ENCODE measurements at regions not wholly inside any gene's neighbourhood (a gene's known extent, or its start where the extent isn't known, plus 50 kb on each side); places are given as distances from the start of the nearest gene placed in this dataset.

- WGBS (ENCODE audit: insufficient coverage), result no CpG with 5 or more reads among the region's 6 CpGs
- Histone ChIP-seq H3K9ac (ENCODE audit: insufficient read depth, low read length, poor library complexity, severe bottlenecking) (no peak overlapping the region), H3K27ac (ENCODE audit: low read depth in 1 of 2, low read length in 2 of 2) (no peak overlapping the region), H3K4me1 (ENCODE audit: control insufficient read depth in 1 of 2, insufficient read depth in 2 of 2, low read length in 2 of 2) (no peaks in the 10 kb centered on the region), H4K20me1 (ENCODE audit: insufficient read depth, low read length) (no peaks in the 10 kb centered on the region), H3K4me3 (replicated peaks in 1 of 3; ENCODE audit: low read depth in 2 of 3, low read length in 3 of 3) (no peak overlapping the region), H3K79me2 (ENCODE audit: insufficient read depth, low read length) (no peaks in the 10 kb centered on the region), H3K27me3 (ENCODE audit: control insufficient read depth in 2 of 2, insufficient read depth in 2 of 2, low read length in 2 of 2) (no peaks in the 10 kb centered on the region), H3K36me3 (replicated peaks in 1 of 2; ENCODE audit: control insufficient read depth in 1 of 2, insufficient read depth in 2 of 2, low read length in 2 of 2) (no peaks in the 10 kb centered on the region), H3K9me3 (replicated peaks in 1 of 2; ENCODE audit: control insufficient read depth in 1 of 2, insufficient read depth in 1 of 2, low read length in 2 of 2) (no peaks in the 10 kb centered on the region), H3K4me2 (replicated peaks; ENCODE audit: extremely low read depth, low read length, poor library complexity, severe bottlenecking) (no peak overlapping the region), H2AFZ (ENCODE audit: insufficient read depth, low read depth, low read length, poor library complexity, severe bottlenecking) (no peak overlapping the region)
- H3K9me3 Mint-ChIP-seq, result peaks cover 0 to 6% (median 3%) of the 10 kb centered on the region in 7 donors
- H3K4me3 Mint-ChIP-seq, result no peak overlapping the region
- TF ChIP-seq CTCF (IDR thresholded peaks at IDR 0.05), result no peak
- intact Hi-C loops (cut with micrococcal nuclease), result no loop called here
- no peaks in the 10 kb centered on the region for H3K27me3 Mint-ChIP-seq (ENCODE audit: low read depth in 3 of 3)
- H3K27ac Mint-ChIP-seq, result no peak overlapping the region
- no peaks in the 10 kb centered on the region for H3K4me1 Mint-ChIP-seq
- no peaks in the 10 kb centered on the region for H3K36me3 Mint-ChIP-seq
- no peak for DNase-seq
These were observed 1713.2 kb upstream of the FLRT2 start for GRCh38 chr14:83816761-83817160.

- H3K36me3 Mint-ChIP-seq, result no peaks in the 10 kb centered on the region
- H3K9ac ChIP-seq (ENCODE audit: insufficient read depth, low read length, poor library complexity, severe bottlenecking), result no peak overlapping the region
- H3K27me3 Mint-ChIP-seq (ENCODE audit: low read depth in 3 of 3), result no peaks in the 10 kb centered on the region
- intact Hi-C loops (cut with micrococcal nuclease), result no loop called here
- H3K9me3 Mint-ChIP-seq, result peaks cover 2 to 7% (median 4%) of the 10 kb centered on the region in 7 donors
- no peaks in the 10 kb centered on the region for H3K27me3 ChIP-seq (ENCODE audit: control insufficient read depth in 2 of 2, insufficient read depth in 2 of 2, low read length in 2 of 2)
- no peaks in the 10 kb centered on the region for H4K20me1 ChIP-seq (ENCODE audit: insufficient read depth, low read length)
- no peak overlapping the region for H3K27ac Mint-ChIP-seq
- no peak overlapping the region for H2AFZ ChIP-seq (ENCODE audit: insufficient read depth, low read depth, low read length, poor library complexity, severe bottlenecking)
- no peaks in the 10 kb centered on the region for H3K4me1 Mint-ChIP-seq
- no peak for DNase-seq
- H3K79me2 ChIP-seq (ENCODE audit: insufficient read depth, low read length), result no peaks in the 10 kb centered on the region
- no peaks in the 10 kb centered on the region for H3K36me3 ChIP-seq (replicated peaks in 1 of 2; ENCODE audit: control insufficient read depth in 1 of 2, insufficient read depth in 2 of 2, low read length in 2 of 2)
- H3K4me1 ChIP-seq (ENCODE audit: control insufficient read depth in 1 of 2, insufficient read depth in 2 of 2, low read length in 2 of 2), result no peaks in the 10 kb centered on the region
- TF ChIP-seq CTCF (IDR thresholded peaks at IDR 0.05), result no peak
- H3K4me3 ChIP-seq (replicated peaks in 1 of 3; ENCODE audit: low read depth in 2 of 3, low read length in 3 of 3), result no peak overlapping the region
- H3K27ac ChIP-seq (ENCODE audit: low read depth in 1 of 2, low read length in 2 of 2), result no peak overlapping the region
- no peak overlapping the region for H3K4me2 ChIP-seq (replicated peaks; ENCODE audit: extremely low read depth, low read length, poor library complexity, severe bottlenecking)
- H3K9me3 ChIP-seq (replicated peaks in 1 of 2; ENCODE audit: control insufficient read depth in 1 of 2, insufficient read depth in 1 of 2, low read length in 2 of 2), result peaks cover 2 to 6% of the 10 kb centered on the region in 2 donors
- H3K4me3 Mint-ChIP-seq, result no peak overlapping the region
- no CpG with 5 or more reads among the region's 3 CpGs for WGBS (ENCODE audit: insufficient coverage)
These were observed 1704.1 kb upstream of the FLRT2 start for GRCh38 chr14:83825843-83826242.

All from CD14-positive monocyte (primary cell).